Esophagus muscularis mucosa (tissue), 3 donors: ENCODE measurements at regions not wholly inside any gene's neighbourhood (a gene's known extent, or its start where the extent isn't known, plus 50 kb on each side); places are given as distances from the start of the nearest gene placed in this dataset.

Experiments used
- CTCF ChIP-seq, 3 experiments: fragments of 200-600 bp in 2 of 3; fragments of 450-650 bp in 1 of 3; sonication (generic) in 2 of 3; IDR thresholded peaks; one replicate each; pipeline ENCODE4 v1.5.1; 2017 to 2019; ENCODE audit warnings: antibody characterized with exemption in 3 of 3, mild to moderate bottlenecking in 2 of 3, moderate library complexity in 1 of 3
- POLR2AphosphoS5 ChIP-seq, 2 donors: sonication (generic); formaldehyde crosslinking; IDR thresholded peaks; one replicate each; pipeline ENCODE4 v1.6.1; 2017; ENCODE audit warnings: antibody characterized with exemption in 2 of 2

DNA sequence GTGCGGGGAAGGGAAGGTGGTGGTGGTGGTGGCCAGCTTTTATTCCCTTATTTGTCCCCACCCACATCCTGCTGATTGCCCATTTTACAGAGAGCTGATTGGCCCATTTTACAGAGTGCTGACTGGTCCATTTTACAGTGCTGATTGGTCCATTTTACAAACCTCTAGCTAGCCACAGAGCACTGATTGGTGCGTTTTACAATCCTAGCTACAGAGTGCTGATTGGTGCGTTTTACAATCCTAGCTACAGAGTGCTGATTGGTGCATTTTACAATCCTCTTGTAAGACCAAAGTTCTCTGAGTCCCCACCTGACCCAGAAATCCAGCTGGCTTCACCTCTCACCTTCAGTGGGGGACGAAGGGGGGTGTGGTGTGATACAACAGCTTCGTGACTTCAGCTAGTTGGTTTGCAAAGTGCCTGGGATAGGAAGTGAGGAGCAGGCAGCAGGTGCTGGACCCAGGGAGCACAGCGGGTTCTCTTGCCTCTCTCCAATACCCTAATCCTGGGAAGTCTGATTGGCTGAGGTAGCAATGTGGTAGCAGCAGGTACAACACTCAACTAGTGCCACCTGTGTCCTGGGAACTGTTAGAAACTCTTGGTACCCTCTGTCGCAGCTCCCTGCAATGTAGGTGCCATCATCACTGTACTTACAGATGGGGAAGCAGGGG is 92.1 kb downstream of the BARX1 start:
- TF ChIP-seq CTCF (IDR thresholded peaks at IDR 0.05) = no peak
- no peak for TF ChIP-seq POLR2AphosphoS5 (IDR thresholded peaks at IDR 0.05)
